NCI-H460 (cell line): ENCODE measurements at regions not wholly inside any gene's neighbourhood (a gene's known extent, or its start where the extent isn't known, plus 50 kb on each side); places are given as distances from the start of the nearest gene placed in this dataset.
"Not testable (repeated sequence)": the region's sequence is repeated elsewhere in the genome, so short reads cannot be mapped to it uniquely, and the experiment has no call there.

Source experiments
- DNase-seq: peaks from one replicate; pipeline ENCODE4 v3.0.0-alpha.2; 2016; ENCODE audit warnings: low read depth; ENCODE audit errors: extremely low read depth

GRCh38 chr16:18157854-18158253 is 178.7 kb downstream of the NPIPA8 start:
- not testable (repeated sequence) for DNase-seq

DNA sequence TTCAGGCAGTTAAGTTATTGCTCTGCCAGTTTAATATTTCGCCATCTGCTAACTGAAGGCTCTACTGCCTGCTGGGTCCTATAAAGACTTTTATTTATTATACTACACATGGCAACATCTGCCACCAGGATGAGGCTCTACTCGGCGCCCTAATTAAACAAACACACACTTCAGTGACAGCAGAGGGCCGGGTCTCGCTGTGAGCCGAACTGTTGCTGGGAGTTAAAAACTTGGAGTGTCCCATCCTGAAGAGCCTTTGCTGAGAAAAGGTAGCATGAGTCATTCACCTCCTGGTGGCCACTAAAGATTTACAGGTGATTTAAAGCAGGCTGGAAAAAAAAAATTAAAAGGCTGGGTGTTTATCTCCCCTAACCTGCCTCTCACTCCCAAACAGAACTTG is 183.7 kb downstream of the NPIPA8 start:
- not testable (repeated sequence) for DNase-seq

DNA sequence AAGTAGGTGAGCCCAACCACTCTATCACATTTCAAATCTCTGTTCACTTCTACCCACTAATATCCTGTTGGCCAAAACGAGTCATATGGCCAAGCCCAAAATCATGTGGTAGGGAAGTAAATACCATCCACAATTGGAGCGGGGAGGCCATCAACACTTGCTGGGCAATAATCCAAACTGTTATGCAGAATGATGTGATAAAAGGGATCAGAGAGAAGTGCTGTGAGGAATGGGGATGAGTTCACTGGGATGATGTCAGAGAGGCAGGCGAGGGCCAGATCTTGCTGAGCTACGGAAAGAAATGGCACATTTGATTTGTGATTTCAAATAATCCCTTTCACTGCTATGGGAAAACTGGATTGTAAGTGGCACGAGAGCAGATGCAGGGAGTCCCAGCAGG is 188.4 kb downstream of the NPIPA8 start:
- not testable (repeated sequence) for DNase-seq

- not testable (repeated sequence) for DNase-seq
These were observed 189.9 kb downstream of the NPIPA8 start for GRCh38 chr16:18146601-18147142.

DNA sequence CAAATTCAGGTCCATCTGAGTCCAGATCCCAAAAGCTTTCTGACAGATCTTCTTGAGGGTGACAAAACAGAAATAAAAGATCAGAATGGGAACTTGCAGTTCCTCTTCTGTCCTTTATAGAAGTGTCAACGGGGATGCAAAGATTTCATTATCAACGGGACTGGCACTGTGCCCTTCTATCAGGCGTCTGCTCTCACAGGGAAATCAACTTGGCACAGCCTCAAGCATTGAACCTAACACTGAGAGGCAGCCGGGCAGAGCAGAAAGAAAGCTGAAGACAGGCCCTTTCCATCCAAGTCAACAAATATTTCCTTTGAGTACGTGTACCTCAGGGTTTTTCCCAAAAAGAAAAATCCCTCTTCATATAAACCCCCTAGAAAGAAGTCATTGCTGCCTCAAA is 194.5 kb downstream of the NPIPA8 start:
- not testable (repeated sequence) for DNase-seq

GRCh38 chr16:18136288-18136687 is 200.2 kb downstream of the NPIPA8 start:
- not testable (repeated sequence) for DNase-seq

- DNase-seq: not testable (repeated sequence)
These were observed 201.5 kb downstream of the NPIPA8 start for GRCh38 chr16:18135024-18135423.

DNA sequence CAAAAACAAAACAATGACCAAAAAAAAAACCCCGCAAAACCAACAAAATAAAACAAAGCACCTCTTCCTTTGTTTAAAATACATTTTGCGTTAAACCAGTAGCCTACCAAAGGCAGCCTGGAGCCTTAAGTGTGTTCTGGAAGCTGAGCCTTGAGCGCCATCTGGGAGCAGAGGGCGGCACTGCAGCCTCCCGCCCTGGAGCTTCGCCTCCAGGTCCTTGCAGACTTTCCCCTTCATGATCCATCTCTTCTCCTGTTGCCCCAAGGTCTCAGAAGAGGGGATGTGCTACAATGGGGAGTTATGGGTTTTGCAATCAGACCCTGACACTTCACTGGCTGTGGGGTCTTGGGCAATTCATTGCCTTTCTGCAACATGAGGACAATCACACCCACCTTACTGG is 204.9 kb downstream of the NPIPA8 start:
- not testable (repeated sequence) for DNase-seq

GRCh38 chr16:18130478-18131120 is 205.9 kb downstream of the NPIPA8 start:
- DNase-seq: not testable (repeated sequence)

- DNase-seq: not testable (repeated sequence)
These were observed 209.5 kb downstream of the NPIPA8 start for GRCh38 chr16:18127033-18127432.

DNA sequence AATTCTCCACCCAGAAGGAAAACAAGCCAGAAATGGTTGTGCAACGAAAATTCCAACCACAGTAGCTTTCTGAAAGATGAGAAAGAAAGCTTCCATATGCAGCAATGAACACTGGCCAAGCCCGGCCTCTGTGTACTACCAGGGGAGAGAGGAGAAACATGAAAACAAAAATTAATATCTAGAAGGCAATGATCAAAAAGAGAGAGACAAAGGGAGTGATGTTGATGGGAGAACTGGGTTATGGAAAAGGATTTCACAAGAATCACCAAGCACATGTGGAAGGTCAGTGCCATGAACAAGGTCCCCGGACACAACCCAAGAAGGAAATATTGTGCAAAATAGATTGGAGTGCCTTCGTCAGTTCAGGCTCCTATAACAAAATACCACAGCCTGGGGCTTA is 217.4 kb downstream of the NPIPA8 start:
- DNase-seq: not testable (repeated sequence)

- not testable (repeated sequence) for DNase-seq
These were observed 217.9 kb downstream of the NPIPA8 start for GRCh38 chr16:18118684-18119083.

- DNase-seq: not testable (repeated sequence)
These were observed 218.5 kb downstream of the NPIPA8 start for GRCh38 chr16:18118071-18118470.

DNA sequence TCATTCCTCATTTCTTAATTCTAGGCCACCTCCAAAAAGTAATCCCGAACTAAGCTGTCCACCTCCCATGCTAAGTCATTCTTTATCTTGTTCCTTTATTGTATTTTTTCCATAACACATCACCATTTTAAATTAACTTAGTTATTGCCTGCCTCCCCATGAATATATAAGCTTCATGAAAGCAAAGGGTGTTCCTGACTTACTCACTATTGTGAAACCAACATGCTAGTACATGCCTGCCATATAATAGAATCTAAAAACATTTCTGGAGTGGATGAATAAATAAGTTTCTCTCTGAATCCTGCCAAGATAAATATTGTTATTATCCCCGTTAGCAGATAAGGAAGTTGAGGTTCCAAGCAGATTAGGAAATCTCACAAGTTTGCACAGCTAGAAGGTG is 232.1 kb downstream of the NPIPA8 start:
- not testable (repeated sequence) for DNase-seq

DNA sequence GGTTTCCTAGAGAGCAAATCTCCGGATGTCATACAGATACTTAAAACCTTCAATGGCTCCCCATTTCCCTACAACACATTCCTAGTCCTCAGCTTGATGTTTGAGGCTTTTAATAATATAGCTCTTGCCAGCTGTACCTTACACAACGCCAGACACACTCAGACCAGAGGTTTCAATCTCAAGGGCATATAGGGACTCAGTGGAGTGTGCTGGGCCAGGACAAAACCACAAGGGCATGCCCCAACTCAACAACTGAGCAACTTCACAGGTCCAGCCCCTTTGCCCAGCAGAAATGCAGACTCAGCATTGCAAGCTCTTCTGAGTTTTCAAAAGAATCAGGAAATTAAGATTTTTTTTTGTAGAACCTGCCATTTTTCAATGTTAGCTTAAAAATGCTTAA is 235.5 kb downstream of the NPIPA8 start:
- DNase-seq: not testable (repeated sequence)

DNA sequence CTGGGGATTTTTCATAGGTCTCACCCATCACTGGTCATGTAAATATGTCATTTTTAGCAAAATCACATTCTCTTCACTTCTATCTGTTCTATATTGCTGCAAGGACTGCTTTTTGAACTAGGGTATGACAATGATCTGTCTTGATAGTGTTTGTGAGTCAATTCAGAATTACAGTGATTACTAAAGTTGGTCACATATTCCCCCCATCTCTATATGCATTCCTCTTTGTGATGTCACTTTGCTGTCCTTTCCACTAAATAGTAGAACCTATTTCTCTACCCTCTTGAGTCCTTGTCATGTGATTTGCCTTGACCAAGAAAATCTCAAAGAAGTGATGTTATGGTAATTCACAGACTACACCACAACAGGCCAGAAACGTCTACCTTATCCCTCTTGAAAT is 243.9 kb downstream of the NPIPA8 start:
- DNase-seq: not testable (repeated sequence)

DNA sequence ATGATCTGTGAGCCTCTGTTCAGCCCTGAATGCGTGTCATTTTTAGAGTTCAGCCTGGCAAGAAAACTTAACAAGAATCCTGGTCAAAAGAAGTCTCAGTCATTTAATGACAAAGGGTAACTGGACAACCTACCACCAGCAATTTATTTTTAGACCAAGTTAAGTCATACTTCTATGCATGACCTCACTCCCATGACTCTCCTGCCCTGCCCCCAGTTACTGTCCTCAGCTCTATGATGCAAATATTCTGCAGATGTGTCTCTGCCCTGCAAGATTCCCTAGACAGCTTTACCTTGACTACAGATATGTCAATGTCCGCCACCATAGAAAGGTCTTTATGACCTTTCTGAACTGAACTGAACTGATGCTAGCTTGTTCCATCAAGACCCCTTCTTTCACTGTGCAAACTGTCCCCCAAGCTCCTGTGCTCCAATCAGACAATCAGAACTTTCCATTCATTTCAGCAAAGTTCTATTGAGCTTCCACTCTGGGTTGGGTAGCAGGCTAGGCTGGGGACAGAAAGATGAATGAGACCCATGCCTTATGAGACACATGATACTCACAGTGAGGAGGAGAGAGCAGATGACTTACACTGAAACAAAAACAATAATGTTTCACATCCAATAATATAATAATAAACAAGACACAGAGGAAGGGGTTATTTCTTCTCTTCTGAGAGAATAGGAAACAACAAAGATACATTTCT is 255.7 kb downstream of the NPIPA8 start:
- not testable (repeated sequence) for DNase-seq

GRCh38 chr16:18077910-18078309 is 258.6 kb downstream of the NPIPA8 start:
- DNase-seq: not testable (repeated sequence)

GRCh38 chr16:18072161-18072560 is 264.4 kb downstream of the NPIPA8 start:
- no peak for DNase-seq

DNA sequence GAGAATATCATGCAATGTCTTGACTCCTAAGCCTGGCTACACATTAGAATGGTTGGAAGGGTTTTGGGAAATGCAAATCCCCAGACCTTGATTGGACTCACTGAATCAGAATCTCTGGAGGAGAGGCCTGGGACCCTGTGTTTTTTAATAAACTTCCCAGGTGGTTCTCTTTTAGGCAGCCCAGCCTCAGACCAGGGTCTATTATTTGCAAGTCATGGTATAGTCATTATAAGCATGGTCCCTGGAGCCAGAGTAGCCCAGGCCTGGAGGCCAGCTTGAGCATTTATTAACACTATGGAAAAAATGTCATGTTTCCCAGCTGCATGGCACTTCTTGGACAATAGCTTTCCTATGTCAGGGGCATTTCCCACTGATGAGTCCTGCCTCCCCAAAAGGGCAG is 266.9 kb downstream of the NPIPA8 start:
- DNase-seq: no peak

DNA sequence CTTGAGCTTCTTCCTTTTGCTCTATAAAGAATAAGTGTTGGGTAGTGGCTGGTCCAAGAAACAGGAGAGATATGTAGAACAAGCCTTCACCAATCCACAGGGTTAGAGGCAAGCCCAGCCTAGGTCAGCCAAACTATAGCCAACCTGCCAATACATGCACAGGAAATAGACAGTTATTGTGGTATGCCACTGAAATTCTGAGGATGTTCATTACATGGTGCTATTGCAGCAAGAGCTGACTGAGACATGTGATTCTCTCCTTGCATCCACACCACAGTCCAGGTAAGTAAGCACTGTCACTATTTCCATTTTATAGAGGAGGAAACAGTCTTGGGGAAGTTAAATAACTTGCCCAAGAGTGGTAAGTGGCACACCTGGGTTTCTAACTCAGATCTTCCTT is 268.1 kb downstream of the NPIPA8 start:
- DNase-seq: no peak

DNA sequence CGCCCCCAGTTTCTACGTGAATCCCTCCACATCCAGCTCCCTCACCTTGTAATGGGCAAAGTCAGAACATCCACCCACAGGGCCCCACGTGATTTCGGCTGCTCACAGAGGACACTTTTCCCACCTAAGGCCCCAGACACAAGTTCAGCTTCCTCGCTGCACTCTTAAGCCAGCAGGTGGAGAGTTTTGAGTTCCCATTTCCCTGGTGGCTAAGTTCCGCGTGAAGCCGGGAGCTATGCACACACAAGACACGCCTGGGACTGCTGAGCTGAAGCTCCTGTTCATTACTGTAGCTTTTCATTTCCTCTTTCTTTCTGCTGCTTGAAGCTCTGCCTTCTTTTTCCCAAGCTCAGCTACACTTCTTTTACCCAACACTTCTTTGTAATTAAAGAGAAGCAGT is 273.8 kb downstream of the NPIPA8 start:
- DNase-seq: no peak
